ENCODE measurements at regions not wholly inside any gene's neighbourhood (a gene's known extent, or its start where the extent isn't known, plus 50 kb on each side); places are given as distances from the start of the nearest gene placed in this dataset.

- peaks cover 7% of the 10 kb centered on the region; the same call in 1 of the 2 replicates for H3K4me1 ChIP-seq (ENCODE audit: insufficient read depth, low read length)
- no peaks in the 10 kb centered on the region for H3K36me3 ChIP-seq (ENCODE audit: insufficient read depth, low read depth, low read length)
- no peak overlapping the region for H3K27ac ChIP-seq (ENCODE audit: low read length)
- no peaks in the 10 kb centered on the region for H3K9me3 ChIP-seq (ENCODE audit: insufficient read depth, low read depth, low read length)
- no peaks in the 10 kb centered on the region for H3K27me3 ChIP-seq (ENCODE audit: insufficient read depth, low read length)
- no peak overlapping the region for H3K4me3 ChIP-seq (ENCODE audit: low read length)
- H3K9ac ChIP-seq (ENCODE audit: low read depth, low read length), result no peak overlapping the region
Observed at GRCh38 chr9:32264170-32264864, 120.1 kb upstream of the ACO1 start.

GRCh38 chr9:32265037-32265436, 119.4 kb upstream of the ACO1 start:
- Histone ChIP-seq H3K36me3 (ENCODE audit: insufficient read depth, low read depth, low read length) (no peaks in the 10 kb centered on the region), H3K4me3 (ENCODE audit: low read length) (no peak overlapping the region), H3K9ac (ENCODE audit: low read depth, low read length) (no peak overlapping the region), H3K9me3 (ENCODE audit: insufficient read depth, low read depth, low read length) (no peaks in the 10 kb centered on the region), H3K27me3 (ENCODE audit: insufficient read depth, low read length) (no peaks in the 10 kb centered on the region), H3K4me1 (ENCODE audit: insufficient read depth, low read length) (peaks cover 7% of the 10 kb centered on the region; the same call in 1 of the 2 replicates), H3K27ac (ENCODE audit: low read length) (no peak overlapping the region)

- Histone ChIP-seq H3K4me3 (ENCODE audit: low read length) (no peak overlapping the region), H3K27me3 (ENCODE audit: insufficient read depth, low read length) (no peaks in the 10 kb centered on the region)
Observed at GRCh38 chr9:32278991-32279390, 105.5 kb upstream of the ACO1 start.

GRCh38 chr9:32289756-32290155, 94.7 kb upstream of the ACO1 start:
- Histone ChIP-seq H3K4me3 (ENCODE audit: low read length) (no peak overlapping the region), H3K9me3 (ENCODE audit: insufficient read depth, low read depth, low read length) (peaks cover 8% of the 10 kb centered on the region), H3K36me3 (ENCODE audit: insufficient read depth, low read depth, low read length) (no peaks in the 10 kb centered on the region)

More at GRCh38 chr9:32278991-32279390, 105.5 kb upstream of the ACO1 start:
- no peak overlapping the region for H3K9ac ChIP-seq (ENCODE audit: low read depth, low read length)
- no peaks in the 10 kb centered on the region for H3K36me3 ChIP-seq (ENCODE audit: insufficient read depth, low read depth, low read length)
- H3K4me1 ChIP-seq (ENCODE audit: insufficient read depth, low read length), result no peaks in the 10 kb centered on the region
- no peak overlapping the region for H3K27ac ChIP-seq (ENCODE audit: low read length)
- no peaks in the 10 kb centered on the region for H3K9me3 ChIP-seq (ENCODE audit: insufficient read depth, low read depth, low read length)

GRCh38 chr9:32291370-32291769, 93.1 kb upstream of the ACO1 start:
- Histone ChIP-seq H3K4me3 (ENCODE audit: low read length) (no peak overlapping the region), H3K27ac (ENCODE audit: low read length) (no peak overlapping the region), H3K9me3 (ENCODE audit: insufficient read depth, low read depth, low read length) (peaks cover 8% of the 10 kb centered on the region), H3K36me3 (ENCODE audit: insufficient read depth, low read depth, low read length) (no peaks in the 10 kb centered on the region), H3K27me3 (ENCODE audit: insufficient read depth, low read length) (no peaks in the 10 kb centered on the region), H3K4me1 (ENCODE audit: insufficient read depth, low read length) (peaks cover 1% of the 10 kb centered on the region; the same call in 1 of the 2 replicates), H3K9ac (ENCODE audit: low read depth, low read length) (no peak overlapping the region)

More at GRCh38 chr9:32289756-32290155, 94.7 kb upstream of the ACO1 start:
- no peaks in the 10 kb centered on the region for H3K4me1 ChIP-seq (ENCODE audit: insufficient read depth, low read length)
- no peak overlapping the region for H3K27ac ChIP-seq (ENCODE audit: low read length)
- no peaks in the 10 kb centered on the region for H3K27me3 ChIP-seq (ENCODE audit: insufficient read depth, low read length)
- no peak overlapping the region for H3K9ac ChIP-seq (ENCODE audit: low read depth, low read length)

- Histone ChIP-seq H3K4me1 (ENCODE audit: insufficient read depth, low read length) (peaks cover 6% of the 10 kb centered on the region), H3K27me3 (ENCODE audit: insufficient read depth, low read length) (no peaks in the 10 kb centered on the region), H3K36me3 (ENCODE audit: insufficient read depth, low read depth, low read length) (no peaks in the 10 kb centered on the region), H3K27ac (ENCODE audit: low read length) (no peak overlapping the region), H3K9ac (ENCODE audit: low read depth, low read length) (no peak overlapping the region), H3K4me3 (ENCODE audit: low read length) (no peak overlapping the region), H3K9me3 (ENCODE audit: insufficient read depth, low read depth, low read length) (peaks cover 8% of the 10 kb centered on the region)
Observed at GRCh38 chr9:32292611-32293010, 91.8 kb upstream of the ACO1 start.

GRCh38 chr9:32293091-32293490, 91.4 kb upstream of the ACO1 start:
- no peak overlapping the region for H3K4me3 ChIP-seq (ENCODE audit: low read length)
- no peak overlapping the region for H3K9ac ChIP-seq (ENCODE audit: low read depth, low read length)
- no peaks in the 10 kb centered on the region for H3K27me3 ChIP-seq (ENCODE audit: insufficient read depth, low read length)
- no peak overlapping the region for H3K27ac ChIP-seq (ENCODE audit: low read length)
- H3K36me3 ChIP-seq (ENCODE audit: insufficient read depth, low read depth, low read length), result no peaks in the 10 kb centered on the region
- peaks cover 6% of the 10 kb centered on the region for H3K4me1 ChIP-seq (ENCODE audit: insufficient read depth, low read length)
- H3K9me3 ChIP-seq (ENCODE audit: insufficient read depth, low read depth, low read length), result peaks cover 8% of the 10 kb centered on the region

GRCh38 chr9:32294106-32294505, 90.3 kb upstream of the ACO1 start:
- Histone ChIP-seq H3K27me3 (ENCODE audit: insufficient read depth, low read length) (no peaks in the 10 kb centered on the region), H3K4me1 (ENCODE audit: insufficient read depth, low read length) (peaks cover 6% of the 10 kb centered on the region), H3K36me3 (ENCODE audit: insufficient read depth, low read depth, low read length) (no peaks in the 10 kb centered on the region), H3K27ac (ENCODE audit: low read length) (no peak overlapping the region), H3K9me3 (ENCODE audit: insufficient read depth, low read depth, low read length) (peaks cover 12% of the 10 kb centered on the region), H3K9ac (ENCODE audit: low read depth, low read length) (no peak overlapping the region), H3K4me3 (ENCODE audit: low read length) (no peak overlapping the region)

GRCh38 chr9:32300373-32300772, 84.1 kb upstream of the ACO1 start:
- Histone ChIP-seq H3K4me1 (ENCODE audit: insufficient read depth, low read length) (peaks cover 16% of the 10 kb centered on the region), H3K27me3 (ENCODE audit: insufficient read depth, low read length) (no peaks in the 10 kb centered on the region), H3K9me3 (ENCODE audit: insufficient read depth, low read depth, low read length) (peaks cover 4% of the 10 kb centered on the region; the same call in 1 of the 2 replicates), H3K9ac (ENCODE audit: low read depth, low read length) (no peak overlapping the region), H3K27ac (ENCODE audit: low read length) (no peak overlapping the region), H3K36me3 (ENCODE audit: insufficient read depth, low read depth, low read length) (no peaks in the 10 kb centered on the region), H3K4me3 (ENCODE audit: low read length) (no peak overlapping the region)

GRCh38 chr9:32304495-32304894, 79.9 kb upstream of the ACO1 start:
- Histone ChIP-seq H3K36me3 (ENCODE audit: insufficient read depth, low read depth, low read length) (no peaks in the 10 kb centered on the region), H3K9ac (ENCODE audit: low read depth, low read length) (no peak overlapping the region), H3K27me3 (ENCODE audit: insufficient read depth, low read length) (no peaks in the 10 kb centered on the region), H3K27ac (ENCODE audit: low read length) (no peak overlapping the region), H3K4me3 (ENCODE audit: low read length) (no peak overlapping the region), H3K9me3 (ENCODE audit: insufficient read depth, low read depth, low read length) (no peaks in the 10 kb centered on the region; the same call in 1 of the 2 replicates), H3K4me1 (ENCODE audit: insufficient read depth, low read length) (peaks cover 24% of the 10 kb centered on the region; the same call in 1 of the 2 replicates)

GRCh38 chr9:32306006-32306405, 78.4 kb upstream of the ACO1 start:
- Histone ChIP-seq H3K4me3 (ENCODE audit: low read length) (no peak overlapping the region), H3K9ac (ENCODE audit: low read depth, low read length) (no peak overlapping the region), H3K9me3 (ENCODE audit: insufficient read depth, low read depth, low read length) (no peaks in the 10 kb centered on the region; the same call in 1 of the 2 replicates), H3K4me1 (ENCODE audit: insufficient read depth, low read length) (peaks cover 17% of the 10 kb centered on the region; the same call in 1 of the 2 replicates), H3K27ac (ENCODE audit: low read length) (peak overlapping the region; percentile 29), H3K36me3 (ENCODE audit: insufficient read depth, low read depth, low read length) (no peaks in the 10 kb centered on the region), H3K27me3 (ENCODE audit: insufficient read depth, low read length) (no peaks in the 10 kb centered on the region)

- no peaks in the 10 kb centered on the region for H3K4me1 ChIP-seq (ENCODE audit: insufficient read depth, low read length)
- no peak overlapping the region for H3K9ac ChIP-seq (ENCODE audit: low read depth, low read length)
- no peak overlapping the region for H3K4me3 ChIP-seq (ENCODE audit: low read length)
- H3K27ac ChIP-seq (ENCODE audit: low read length), result no peak overlapping the region
- H3K27me3 ChIP-seq (ENCODE audit: insufficient read depth, low read length), result no peaks in the 10 kb centered on the region
- no peaks in the 10 kb centered on the region for H3K36me3 ChIP-seq (ENCODE audit: insufficient read depth, low read depth, low read length)
- peaks cover 2% of the 10 kb centered on the region; the same call in 1 of the 2 replicates for H3K9me3 ChIP-seq (ENCODE audit: insufficient read depth, low read depth, low read length)
Observed at GRCh38 chr9:32319312-32319929, 65.0 kb upstream of the ACO1 start.

All from iPS-20b (cell line).